HT-29 (cell line): ENCODE measurements at regions not wholly inside any gene's neighbourhood (a gene's known extent, or its start where the extent isn't known, plus 50 kb on each side); places are given as distances from the start of the nearest gene placed in this dataset.
"Not testable (repeated sequence)": the region's sequence is repeated elsewhere in the genome, so short reads cannot be mapped to it uniquely, and the experiment has no call there.

Experiments
- DNase-seq: peaks from one replicate; pipeline ENCODE4 v3.0.0-alpha.2; 2015; ENCODE audit warnings: low spot score

- DNase-seq: no peak
Measured at GRCh38 chr5:74534397-74535129, 106.0 kb downstream of the ENC1 start.

GRCh38 chr5:74530326-74531050 lies 110.0 kb downstream of the ENC1 start:
- no peak for DNase-seq

GRCh38 chr5:74529101-74529500 lies 111.4 kb downstream of the ENC1 start:
- no peak for DNase-seq

- DNase-seq: no peak
Measured at GRCh38 chr5:74526111-74526510, 114.4 kb downstream of the ENC1 start.

- DNase-seq: not testable (repeated sequence)
Measured at GRCh38 chr5:74524767-74525166, 115.8 kb downstream of the ENC1 start.

GRCh38 chr5:74523698-74524097 lies 116.8 kb downstream of the ENC1 start:
- not testable (repeated sequence) for DNase-seq

- DNase-seq: not testable (repeated sequence)
Measured at GRCh38 chr5:74522838-74523237, 117.7 kb downstream of the ENC1 start.

GRCh38 chr5:74521401-74521800 lies 119.1 kb downstream of the ENC1 start:
- no peak for DNase-seq

GRCh38 chr5:74519679-74520078 lies 120.8 kb downstream of the ENC1 start:
- DNase-seq: no peak

GRCh38 chr5:74519161-74519571 lies 121.4 kb downstream of the ENC1 start:
- peak; percentile 70 for DNase-seq

GRCh38 chr5:74517700-74518099 lies 122.8 kb downstream of the ENC1 start:
- DNase-seq: no peak

- DNase-seq: no peak
Measured at GRCh38 chr5:74516211-74516636, 124.3 kb downstream of the ENC1 start.

- DNase-seq: no peak
Measured at GRCh38 chr5:74514888-74515551, 125.5 kb downstream of the ENC1 start.

GRCh38 chr5:74511770-74512169 lies 128.8 kb downstream of the ENC1 start:
- not testable (repeated sequence) for DNase-seq

GRCh38 chr5:74510476-74511075 lies 130.0 kb downstream of the ENC1 start:
- DNase-seq: no peak

GRCh38 chr5:74507370-74508005 lies 133.0 kb downstream of the ENC1 start:
- no peak for DNase-seq

- DNase-seq: no peak
Measured at GRCh38 chr5:74506119-74506518, 134.4 kb downstream of the ENC1 start.

GRCh38 chr5:74504463-74504862 lies 136.1 kb downstream of the ENC1 start:
- no peak for DNase-seq

- DNase-seq: peak; percentile 43
Measured at GRCh38 chr5:74502479-74502950, 138.0 kb downstream of the ENC1 start.

- no peak for DNase-seq
Measured at GRCh38 chr5:74501674-74502478, 138.7 kb downstream of the ENC1 start.
